GM23248 (cell line): ENCODE measurements at regions not wholly inside any gene's neighbourhood (a gene's known extent, or its start where the extent isn't known, plus 50 kb on each side); places are given as distances from the start of the nearest gene placed in this dataset.

Source experiments
- DNase-seq: peaks from one replicate; pipeline ENCODE4 v3.0.0-alpha.2; 2015
- H2AFZ ChIP-seq: fragments of 200-600 bp; sonication (generic); 2 replicates; pipeline ENCODE4 v1.6.1; 2016; ENCODE audit warnings: antibody characterized with exemption
- H3F3A ChIP-seq: fragments of 200-600 bp; sonication (generic); 2 replicates; pipeline ENCODE4 v1.6.1; 2016; ENCODE audit warnings: mild to moderate bottlenecking, antibody characterized with exemption, mixed run types; ENCODE audit not compliant: insufficient read depth
- H3K27ac ChIP-seq: fragments of 200-600 bp; sonication (generic); 2 replicates; pipeline ENCODE4 v1.5.1; 2016; ENCODE audit warnings: mild to moderate bottlenecking
- H3K27me3 ChIP-seq: fragments of 200-600 bp; sonication (generic); replicated peaks from 2 replicates; pipeline ENCODE4 v1.6.1; 2016; ENCODE audit warnings: mild to moderate bottlenecking; ENCODE audit not compliant: insufficient read depth
- H3K36me3 ChIP-seq: fragments of 200-600 bp; sonication (generic); 2 replicates; pipeline ENCODE4 v1.6.1; 2016; ENCODE audit warnings: low read depth, mild to moderate bottlenecking
- H3K4me1 ChIP-seq: fragments of 200-600 bp; sonication (generic); 2 replicates; pipeline ENCODE4 v1.6.1; 2016; ENCODE audit warnings: mild to moderate bottlenecking; ENCODE audit not compliant: insufficient read depth
- H3K4me2 ChIP-seq: fragments of 200-600 bp; sonication (generic); one replicate; pipeline ENCODE4 v1.6.1; 2016; ENCODE audit warnings: mild to moderate bottlenecking; ENCODE audit not compliant: unreplicated experiment
- H3K4me3 ChIP-seq: fragments of 200-600 bp; sonication (generic); 2 replicates; pipeline ENCODE4 v1.5.1; 2016; ENCODE audit warnings: mild to moderate bottlenecking
- H3K79me2 ChIP-seq: fragments of 200-600 bp; sonication (generic); 2 replicates; pipeline ENCODE4 v1.6.1; 2016; ENCODE audit warnings: mild to moderate bottlenecking; ENCODE audit not compliant: insufficient read depth
- H3K9ac ChIP-seq: fragments of 200-600 bp; sonication (generic); 2 replicates; pipeline ENCODE4 v1.6.1; 2016; ENCODE audit warnings: mild to moderate bottlenecking
- H3K9me2 ChIP-seq: fragments of 200-600 bp; sonication (generic); 2 replicates; pipeline ENCODE4 v1.6.1; 2016; ENCODE audit warnings: mixed run types, mild to moderate bottlenecking, moderate library complexity; ENCODE audit not compliant: insufficient read depth
- H3K9me3 ChIP-seq: fragments of 200-600 bp; sonication (generic); one replicate; pipeline ENCODE4 v1.6.1; 2017; ENCODE audit warnings: low read depth
- H4K20me1 ChIP-seq: fragments of 200-600 bp; sonication (generic); 2 replicates; pipeline ENCODE4 v1.6.0; 2016; ENCODE audit not compliant: insufficient read depth
- EZH2 ChIP-seq: fragments of 200-600 bp; sonication (generic); IDR thresholded peaks from 2 replicates; pipeline ENCODE4 v1.6.1; 2018; ENCODE audit warnings: antibody characterized with exemption, mild to moderate bottlenecking; ENCODE audit not compliant: insufficient read depth, poor library complexity, severe bottlenecking
- EZH2phosphoT487 ChIP-seq: fragments of 200-600 bp; sonication (generic); IDR thresholded peaks from 2 replicates; pipeline ENCODE4 v1.6.1; 2018; ENCODE audit warnings: antibody characterized with exemption, moderate library complexity, mild to moderate bottlenecking, low read depth; ENCODE audit not compliant: insufficient read depth
- WGBS, 2 experiments: methylation state at CpG; one replicate each; pipeline ENCODE4 v1.1.6; 2015 to 2017; ENCODE audit warnings: low lambda C conversion rate in 2 of 2, low coverage in 1 of 2; ENCODE audit errors: missing lambda C conversion rate in 2 of 2; 5-methylcytosine and 5-hydroxymethylcytosine counted together
- in situ Hi-C: fragments of 300-500 bp; cut with MboI; formaldehyde crosslinking; loops from 2 replicates; pipeline ENCODE4 v1.15.0; 2020

DNA sequence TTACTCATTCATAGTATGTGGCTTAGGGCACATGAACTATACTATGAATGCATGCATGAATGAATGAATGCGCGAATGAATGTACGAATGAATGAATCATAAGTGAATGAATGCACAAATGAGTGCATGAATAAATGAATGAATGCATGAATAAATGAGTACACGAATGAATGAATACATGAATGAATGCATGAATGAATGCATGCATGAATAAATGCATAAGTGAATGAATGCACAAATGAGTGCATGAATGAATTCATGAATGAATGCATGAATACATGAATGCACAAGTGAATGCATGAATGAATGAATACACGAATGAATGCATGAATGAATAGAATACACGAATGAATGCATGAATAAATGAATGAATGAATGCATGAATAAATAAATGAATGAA lies 52.5 kb upstream of the FCN1 start:
- H3K4me3 ChIP-seq = no peak overlapping the region
- WGBS, 2 experiments = 61 to 66% methylated on average over 6 of the region's 6 CpGs
- H3K27me3 ChIP-seq = peaks cover 33% of the 10 kb centered on the region
- DNase-seq = no peak
- TF ChIP-seq EZH2 = no peak
- no peak for TF ChIP-seq EZH2phosphoT487
- no peak overlapping the region for H3K27ac ChIP-seq
- H2AFZ ChIP-seq = no peak overlapping the region
- H3K4me2 ChIP-seq = no peak overlapping the region
- no peaks in the 10 kb centered on the region for H3K79me2 ChIP-seq
- H3K9me2 ChIP-seq = no peaks in the 10 kb centered on the region
- H3K36me3 ChIP-seq = no peaks in the 10 kb centered on the region
- no peak overlapping the region for H3K9ac ChIP-seq
- no peaks in the 10 kb centered on the region for H3K9me3 ChIP-seq
- no peaks in the 10 kb centered on the region for H4K20me1 ChIP-seq
- in situ Hi-C loops = no loop called here
- no peaks in the 10 kb centered on the region for H3F3A ChIP-seq
- no peaks in the 10 kb centered on the region for H3K4me1 ChIP-seq

DNA sequence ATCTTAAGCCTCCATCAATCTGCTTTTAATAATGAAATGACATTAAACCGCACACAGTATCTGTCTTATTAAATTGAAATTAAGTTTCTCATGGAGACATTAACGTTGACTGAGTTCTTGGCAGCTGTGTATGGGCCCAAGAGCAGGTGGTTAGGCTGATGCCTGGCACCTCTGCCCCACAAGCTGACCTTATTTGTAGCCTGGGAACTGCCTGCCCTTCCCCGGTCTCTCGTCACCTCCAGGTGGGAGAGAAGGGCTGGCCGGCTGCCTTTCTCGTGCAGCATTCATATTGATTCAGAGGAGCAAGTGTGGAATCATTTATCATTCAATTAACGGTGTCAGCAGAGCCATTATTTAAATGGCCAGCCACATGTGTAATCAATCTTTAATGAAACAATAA lies 53.0 kb upstream of the FCN1 start:
- Histone ChIP-seq H3K4me1 (no peaks in the 10 kb centered on the region), H3F3A (no peaks in the 10 kb centered on the region), H3K9me3 (no peaks in the 10 kb centered on the region), H4K20me1 (no peaks in the 10 kb centered on the region), H3K9me2 (no peaks in the 10 kb centered on the region), H3K27ac (no peak overlapping the region), H3K4me2 (no peak overlapping the region), H3K36me3 (no peaks in the 10 kb centered on the region), H3K79me2 (no peaks in the 10 kb centered on the region), H3K4me3 (no peak overlapping the region), H3K27me3 (peaks cover 30% of the 10 kb centered on the region), H2AFZ (no peak overlapping the region), H3K9ac (no peak overlapping the region)
- in situ Hi-C loops = no loop called here
- DNase-seq = no peak
- 18 to 27% methylated on average over 7 of the region's 7 CpGs for WGBS, 2 experiments
- TF ChIP-seq EZH2phosphoT487 = no peak
- no peak for TF ChIP-seq EZH2

DNA sequence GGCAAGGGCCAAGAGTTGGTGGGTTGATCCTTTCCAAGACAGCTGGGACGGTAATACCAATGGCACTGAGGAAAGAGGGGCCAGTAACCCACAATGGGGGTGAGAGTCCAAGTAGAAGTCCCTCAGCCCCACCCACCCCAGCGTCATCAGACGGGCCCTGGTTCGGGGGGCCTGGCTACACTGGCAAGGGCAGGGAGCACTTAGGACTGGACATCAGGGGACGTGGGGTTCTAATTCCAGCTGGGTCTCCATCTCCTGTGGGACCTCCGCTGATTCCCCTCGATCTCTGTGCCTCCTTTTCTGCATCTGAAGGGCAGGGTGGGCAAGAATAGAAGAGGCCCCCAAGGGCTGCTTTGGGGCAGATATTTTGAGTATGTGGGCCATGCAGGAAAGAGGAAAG lies 53.5 kb upstream of the FCN1 start:
- no peaks in the 10 kb centered on the region for H3K79me2 ChIP-seq
- peaks cover 30% of the 10 kb centered on the region for H3K27me3 ChIP-seq
- H3K9ac ChIP-seq = no peak overlapping the region
- H3K27ac ChIP-seq = no peak overlapping the region
- in situ Hi-C loops = no loop called here
- WGBS, 2 experiments = 44 to 47% methylated on average over 6 to 7 of the region's 7 CpGs
- H3K36me3 ChIP-seq = no peaks in the 10 kb centered on the region
- no peaks in the 10 kb centered on the region for H3K9me2 ChIP-seq
- H3K4me1 ChIP-seq = no peaks in the 10 kb centered on the region
- DNase-seq = no peak
- H3K9me3 ChIP-seq = no peaks in the 10 kb centered on the region
- no peak overlapping the region for H3K4me3 ChIP-seq
- H3F3A ChIP-seq = no peaks in the 10 kb centered on the region
- H2AFZ ChIP-seq = no peak overlapping the region
- no peak overlapping the region for H3K4me2 ChIP-seq
- no peaks in the 10 kb centered on the region for H4K20me1 ChIP-seq
- TF ChIP-seq EZH2 (no peak), EZH2phosphoT487 (no peak)

DNA sequence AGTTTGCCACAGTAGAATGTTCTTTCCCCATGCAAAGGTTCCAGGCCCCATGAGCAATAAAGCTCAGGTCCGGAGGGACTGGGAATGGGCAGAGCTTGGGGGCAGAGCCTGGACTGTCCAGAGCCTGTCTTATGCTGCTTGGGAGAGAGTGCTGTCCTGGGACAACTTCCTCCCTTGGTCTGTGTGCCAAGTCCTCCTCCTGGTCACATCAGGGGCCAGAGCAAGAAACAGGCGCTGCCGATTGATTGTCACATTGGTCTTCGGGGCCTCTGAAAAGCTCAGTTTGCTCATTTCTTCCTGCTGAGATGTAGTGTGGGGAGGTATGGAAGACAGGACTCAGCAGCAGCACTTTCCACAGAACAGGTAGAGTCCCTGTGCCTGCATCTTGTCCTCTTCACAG lies 54.0 kb upstream of the FCN1 start:
- Histone ChIP-seq H3F3A (no peaks in the 10 kb centered on the region), H3K9me2 (no peaks in the 10 kb centered on the region), H4K20me1 (no peaks in the 10 kb centered on the region), H3K79me2 (no peaks in the 10 kb centered on the region), H3K4me2 (no peak overlapping the region), H2AFZ (no peak overlapping the region), H3K36me3 (no peaks in the 10 kb centered on the region), H3K4me1 (no peaks in the 10 kb centered on the region), H3K9me3 (no peaks in the 10 kb centered on the region), H3K27ac (no peak overlapping the region), H3K4me3 (no peak overlapping the region), H3K27me3 (peaks cover 30% of the 10 kb centered on the region), H3K9ac (no peak overlapping the region)
- 79 to 83% methylated on average over 4 of the region's 4 CpGs for WGBS, 2 experiments
- DNase-seq = no peak
- in situ Hi-C loops = no loop called here
- TF ChIP-seq EZH2 = no peak
- TF ChIP-seq EZH2phosphoT487 = no peak

DNA sequence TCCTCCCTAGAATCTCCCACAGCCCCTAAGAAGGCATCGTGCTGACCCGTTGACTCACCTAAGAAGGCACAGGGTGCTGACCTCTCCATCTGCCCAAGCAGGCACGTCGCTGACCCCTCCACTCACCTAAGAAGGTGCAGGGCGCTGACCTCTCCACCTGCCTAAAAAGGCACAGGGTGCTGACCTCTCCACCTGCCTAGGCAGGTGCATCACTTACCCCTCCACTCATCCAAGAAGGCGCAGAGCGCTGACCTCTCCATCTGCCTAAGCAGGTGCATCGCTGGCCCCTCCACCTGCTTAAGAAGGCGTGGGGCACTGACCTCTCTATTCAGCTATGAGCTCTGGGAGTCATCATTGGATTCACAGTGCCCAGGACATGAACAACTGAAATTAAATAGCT lies 54.4 kb upstream of the FCN1 start:
- in situ Hi-C loops = no loop called here
- no peaks in the 10 kb centered on the region for H3K36me3 ChIP-seq
- no peaks in the 10 kb centered on the region for H3F3A ChIP-seq
- H3K9me3 ChIP-seq = no peaks in the 10 kb centered on the region
- H3K9ac ChIP-seq = no peak overlapping the region
- WGBS, 2 experiments = 73 to 77% methylated on average over 9 of the region's 9 CpGs
- H3K79me2 ChIP-seq = no peaks in the 10 kb centered on the region
- TF ChIP-seq EZH2phosphoT487 (no peak), EZH2 (no peak)
- H3K4me1 ChIP-seq = no peaks in the 10 kb centered on the region
- no peak overlapping the region for H3K4me3 ChIP-seq
- H2AFZ ChIP-seq = no peak overlapping the region
- no peaks in the 10 kb centered on the region for H3K9me2 ChIP-seq
- no peak overlapping the region for H3K27ac ChIP-seq
- no peak overlapping the region for H3K4me2 ChIP-seq
- H4K20me1 ChIP-seq = no peaks in the 10 kb centered on the region
- peaks cover 30% of the 10 kb centered on the region for H3K27me3 ChIP-seq
- DNase-seq = no peak
